Parathyroid adenoma (tissue), 2 donors: ENCODE measurements at regions not wholly inside any gene's neighbourhood (a gene's known extent, or its start where the extent isn't known, plus 50 kb on each side); places are given as distances from the start of the nearest gene placed in this dataset.

Experiments
- H2AFZ ChIP-seq: fragments of 300-600 bp; sonication (generic); one replicate; pipeline ENCODE4 v1.7.0; 2017; ENCODE audit warnings: antibody characterized with exemption, mild to moderate bottlenecking
- H3K27ac ChIP-seq: fragments of 300-600 bp; sonication (generic); one replicate; pipeline ENCODE4 v1.7.0; 2017
- H3K27me3 ChIP-seq: fragments of 300-600 bp; sonication (generic); one replicate; pipeline ENCODE4 v1.7.0; 2017; ENCODE audit warnings: low read length; ENCODE audit not compliant: control insufficient read depth, insufficient read depth
- H3K36me3 ChIP-seq: fragments of 300-600 bp; sonication (generic); one replicate; pipeline ENCODE4 v1.7.0; 2017; ENCODE audit warnings: low read length; ENCODE audit not compliant: control insufficient read depth, insufficient read depth
- H3K4me1 ChIP-seq: fragments of 300-600 bp; sonication (generic); one replicate; pipeline ENCODE4 v1.7.0; 2017; ENCODE audit warnings: control low read depth
- H3K4me2 ChIP-seq: fragments of 300-600 bp; sonication (generic); one replicate; pipeline ENCODE4 v1.7.0; 2017; ENCODE audit warnings: low read length
- H3K4me3 ChIP-seq: fragments of 300-600 bp; sonication (generic); one replicate; pipeline ENCODE4 v1.7.0; 2017; ENCODE audit warnings: low read depth, low read length
- H3K79me2 ChIP-seq: fragments of 300-600 bp; sonication (generic); one replicate; pipeline ENCODE4 v1.7.0; 2017; ENCODE audit warnings: control low read depth
- H3K9ac ChIP-seq: fragments of 300-600 bp; sonication (generic); one replicate; pipeline ENCODE4 v1.7.0; 2017; ENCODE audit warnings: mild to moderate bottlenecking
- H3K9me3 ChIP-seq: fragments of 300-600 bp; sonication (generic); one replicate; pipeline ENCODE4 v1.7.0; 2017; ENCODE audit warnings: low read length; ENCODE audit not compliant: control insufficient read depth
- CTCF ChIP-seq: fragments of 300-600 bp; sonication (generic); IDR thresholded peaks from one replicate; pipeline ENCODE4 v1.7.0; 2017; ENCODE audit warnings: antibody characterized with exemption, mild to moderate bottlenecking
- donor health status: primary hyperparathyroidism.

GRCh38 chr2:236704887-236705286 is 135.3 kb downstream of the ACKR3 start:
- TF ChIP-seq CTCF, result no peak
- Histone ChIP-seq H3K4me3 (no peak overlapping the region), H2AFZ (no peak overlapping the region), H3K4me1 (peaks cover 5% of the 10 kb centered on the region), H3K27ac (no peak overlapping the region), H3K36me3 (no peaks in the 10 kb centered on the region), H3K9ac (no peak overlapping the region), H3K27me3 (no peaks in the 10 kb centered on the region), H3K9me3 (no peaks in the 10 kb centered on the region), H3K79me2 (no peaks in the 10 kb centered on the region), H3K4me2 (no peak overlapping the region)

- no peaks in the 10 kb centered on the region for H3K79me2 ChIP-seq
- no peak overlapping the region for H3K4me3 ChIP-seq
- no peaks in the 10 kb centered on the region for H3K36me3 ChIP-seq
- TF ChIP-seq CTCF, result no peak
- no peaks in the 10 kb centered on the region for H3K9me3 ChIP-seq
- no peak overlapping the region for H3K9ac ChIP-seq
- H3K27me3 ChIP-seq, result no peaks in the 10 kb centered on the region
- H2AFZ ChIP-seq, result no peak overlapping the region
- no peak overlapping the region for H3K27ac ChIP-seq
- no peak overlapping the region for H3K4me2 ChIP-seq
- H3K4me1 ChIP-seq, result peaks cover 5% of the 10 kb centered on the region
Observed at GRCh38 chr2:236705295-236706105, 135.9 kb downstream of the ACKR3 start.

GRCh38 chr2:236706288-236706687 is 136.7 kb downstream of the ACKR3 start:
- no peaks in the 10 kb centered on the region for H3K27me3 ChIP-seq
- H3K27ac ChIP-seq, result no peak overlapping the region
- no peak for TF ChIP-seq CTCF
- no peaks in the 10 kb centered on the region for H3K79me2 ChIP-seq
- H3K4me1 ChIP-seq, result peaks cover 5% of the 10 kb centered on the region
- H3K9ac ChIP-seq, result no peak overlapping the region
- H3K4me2 ChIP-seq, result no peak overlapping the region
- H3K9me3 ChIP-seq, result no peaks in the 10 kb centered on the region
- H2AFZ ChIP-seq, result no peak overlapping the region
- H3K36me3 ChIP-seq, result no peaks in the 10 kb centered on the region
- H3K4me3 ChIP-seq, result no peak overlapping the region

- Histone ChIP-seq H3K27me3 (no peaks in the 10 kb centered on the region), H3K27ac (no peak overlapping the region), H2AFZ (no peak overlapping the region), H3K9me3 (no peaks in the 10 kb centered on the region), H3K4me2 (no peak overlapping the region), H3K4me3 (no peak overlapping the region), H3K79me2 (no peaks in the 10 kb centered on the region), H3K36me3 (no peaks in the 10 kb centered on the region), H3K9ac (no peak overlapping the region), H3K4me1 (peaks cover 5% of the 10 kb centered on the region)
- no peak for TF ChIP-seq CTCF
Observed at GRCh38 chr2:236706803-236707202, 137.2 kb downstream of the ACKR3 start.

GRCh38 chr2:236711440-236711839 is 141.8 kb downstream of the ACKR3 start:
- Histone ChIP-seq H2AFZ (no peak overlapping the region), H3K79me2 (no peaks in the 10 kb centered on the region), H3K27me3 (no peaks in the 10 kb centered on the region), H3K9ac (no peak overlapping the region), H3K9me3 (no peaks in the 10 kb centered on the region), H3K4me2 (no peak overlapping the region), H3K36me3 (no peaks in the 10 kb centered on the region), H3K4me1 (peaks cover 2% of the 10 kb centered on the region), H3K27ac (no peak overlapping the region), H3K4me3 (no peak overlapping the region)
- no peak for TF ChIP-seq CTCF
